Esophagus squamous epithelium (tissue), 5 donors: ENCODE measurements at regions not wholly inside any gene's neighbourhood (a gene's known extent, or its start where the extent isn't known, plus 50 kb on each side); places are given as distances from the start of the nearest gene placed in this dataset.

ENCODE experiments used
- DNase-seq: peaks from one replicate; lab custom pipeline; 2025; lab: John Stamatoyannopoulos, UW
- H3K27ac ChIP-seq, 4 donors: fragments of 200-600 bp; sonication (generic); one replicate each; pipeline ENCODE4 v1.5.1; 2016 to 2019; ENCODE audit warnings: mild to moderate bottlenecking in 1 of 4
- H3K27me3 ChIP-seq, 4 donors: fragments of 200-600 bp; sonication (generic); 1 replicate in 3 of 4; 2 replicates in 1 of 4; pipeline versions ENCODE4 v1.5.1 to v1.6.0; 2017 to 2021; ENCODE audit warnings: antibody characterized with exemption in 1 of 4
- H3K36me3 ChIP-seq, 3 donors: fragments of 200-600 bp; sonication (generic); one replicate each; pipeline ENCODE4 v1.5.1; 2016 to 2019
- H3K4me1 ChIP-seq, 3 donors: fragments of 200-600 bp; sonication (generic); one replicate each; pipeline ENCODE4 v1.5.1; 2017 to 2019
- H3K4me3 ChIP-seq, 4 donors: fragments of 200-600 bp; sonication (generic); 1 replicate in 3 of 4; 2 replicates in 1 of 4; pipeline ENCODE4 v1.5.1; 2016 to 2019; ENCODE audit warnings: mild to moderate bottlenecking in 2 of 4, moderate library complexity in 1 of 4
- H3K9me3 ChIP-seq, 3 donors: fragments of 200-600 bp; sonication (generic); one replicate each; pipeline ENCODE4 v1.5.1; 2016 to 2019
- CTCF ChIP-seq, 6 experiments: fragments of 450-650 bp in 4 of 6; fragments of 200-600 bp in 2 of 6; sonication (generic) in 2 of 6; IDR thresholded peaks; one replicate each; pipeline ENCODE4 v1.5.1; 2016 to 2019; ENCODE audit warnings: antibody characterized with exemption in 6 of 6, mild to moderate bottlenecking in 4 of 6, moderate library complexity in 4 of 6
- POLR2A ChIP-seq, 4 donors: fragments of 450-650 bp; IDR thresholded peaks; one replicate each; pipeline ENCODE4 v1.6.1; 2017; ENCODE audit warnings: antibody characterized with exemption in 4 of 4, mild to moderate bottlenecking in 4 of 4, moderate library complexity in 3 of 4
- WGBS, 2 donors: methylation state at CpG; one replicate each; pipeline ENCODE4 v1.1.5; 2018; 5-methylcytosine and 5-hydroxymethylcytosine counted together
- intact Hi-C: fragments of 100-400 bp; cut with DNase I; formaldehyde crosslinking; loops from one replicate; pipeline ENCODE4 v1.15.0; 2022
- donor health status: DM: yes; HTN: yes; CAD: no.

GRCh38 chr16:5509794-5510193, 412.2 kb upstream of the EEF2KMT start:
- 62 to 75% methylated on average over 8 to 9 of the region's 9 CpGs for WGBS, 2 donors
- TF ChIP-seq POLR2A (IDR thresholded peaks at IDR 0.05) (no peak), CTCF (IDR thresholded peaks at IDR 0.05) (no peak)
- intact Hi-C loops, result loop anchor here (10.0 kb wide), 1 partner anchor 95 kb away; no protein-coding TSS in a partner anchor
- no peak for DNase-seq
- no peaks in the 10 kb centered on the region for H3K36me3 ChIP-seq
- peaks cover 0 to 27% (median 0%) of the 10 kb centered on the region in 4 donors for H3K27me3 ChIP-seq
- peaks cover 0 to 21% (median 0%) of the 10 kb centered on the region in 3 donors for H3K4me1 ChIP-seq
- no peak overlapping the region for H3K27ac ChIP-seq
- H3K9me3 ChIP-seq, result no peaks in the 10 kb centered on the region
- no peak overlapping the region for H3K4me3 ChIP-seq

GRCh38 chr16:5509336-5509735, 411.7 kb upstream of the EEF2KMT start:
- intact Hi-C loops, result loop anchor here (10.0 kb wide), 1 partner anchor 95 kb away; no protein-coding TSS in a partner anchor
- WGBS, 2 donors, result 49 to 76% methylated on average over 5 to 7 of the region's 7 CpGs
- no peak overlapping the region for H3K4me3 ChIP-seq
- no peak overlapping the region for H3K27ac ChIP-seq
- H3K4me1 ChIP-seq, result peaks cover 0 to 21% (median 0%) of the 10 kb centered on the region in 3 donors
- no peak for DNase-seq
- peaks cover 0 to 27% (median 0%) of the 10 kb centered on the region in 4 donors for H3K27me3 ChIP-seq
- no peaks in the 10 kb centered on the region for H3K36me3 ChIP-seq
- no peaks in the 10 kb centered on the region for H3K9me3 ChIP-seq
- TF ChIP-seq POLR2A (IDR thresholded peaks at IDR 0.05) (no peak), CTCF (IDR thresholded peaks at IDR 0.05) (no peak)

- Histone ChIP-seq H3K9me3 (no peaks in the 10 kb centered on the region), H3K27me3 (peaks cover 0 to 27% (median 0%) of the 10 kb centered on the region in 4 donors), H3K4me1 (peaks cover 0 to 28% (median 0%) of the 10 kb centered on the region in 3 donors), H3K36me3 (no peaks in the 10 kb centered on the region), H3K27ac (no peak overlapping the region), H3K4me3 (no peak overlapping the region)
- DNase-seq, result no peak
- intact Hi-C loops, result loop anchor here (10.0 kb wide), 1 partner anchor 96 kb away; no protein-coding TSS in a partner anchor
- TF ChIP-seq POLR2A (IDR thresholded peaks at IDR 0.05) (no peak), CTCF (IDR thresholded peaks at IDR 0.05) (no peak)
- 59 to 100% methylated on average over 1 to 3 of the region's 6 CpGs for WGBS, 2 donors
Observed at GRCh38 chr16:5508371-5508770, 410.8 kb upstream of the EEF2KMT start.

- intact Hi-C loops, result loop anchor here (10.0 kb wide), 1 partner anchor 99 kb away; no protein-coding TSS in a partner anchor
- H3K9me3 ChIP-seq, result no peaks in the 10 kb centered on the region
- H3K4me3 ChIP-seq, result no peak overlapping the region
- peaks cover 0 to 22% (median 0%) of the 10 kb centered on the region in 3 donors for H3K4me1 ChIP-seq
- no peak for DNase-seq
- 71 to 77% methylated on average over 7 of the region's 7 CpGs for WGBS, 2 donors
- TF ChIP-seq CTCF (IDR thresholded peaks at IDR 0.05) (no peak), POLR2A (IDR thresholded peaks at IDR 0.05) (no peak)
- no peak overlapping the region for H3K27ac ChIP-seq
- peaks cover 0 to 36% (median 0%) of the 10 kb centered on the region in 4 donors for H3K27me3 ChIP-seq
- no peaks in the 10 kb centered on the region for H3K36me3 ChIP-seq
Observed at GRCh38 chr16:5506021-5506420, 408.4 kb upstream of the EEF2KMT start.

- no peak for DNase-seq
- H3K27ac ChIP-seq, result no peak overlapping the region
- WGBS, 2 donors, result 65 to 75% methylated on average over 6 of the region's 6 CpGs
- H3K4me1 ChIP-seq, result peaks cover 0 to 14% (median 0%) of the 10 kb centered on the region in 3 donors
- H3K27me3 ChIP-seq, result peaks cover 0 to 36% (median 0%) of the 10 kb centered on the region in 4 donors
- H3K36me3 ChIP-seq, result no peaks in the 10 kb centered on the region
- intact Hi-C loops, result loop anchor here (10.0 kb wide), 1 partner anchor 100 kb away; no protein-coding TSS in a partner anchor
- no peak overlapping the region for H3K4me3 ChIP-seq
- no peaks in the 10 kb centered on the region for H3K9me3 ChIP-seq
- TF ChIP-seq POLR2A (IDR thresholded peaks at IDR 0.05), result no peak
- no peak for TF ChIP-seq CTCF (IDR thresholded peaks at IDR 0.05)
Observed at GRCh38 chr16:5505091-5505887, 407.7 kb upstream of the EEF2KMT start.
